CD14-positive monocyte (primary cell): ENCODE measurements at regions not wholly inside any gene's neighbourhood (a gene's known extent, or its start where the extent isn't known, plus 50 kb on each side); places are given as distances from the start of the nearest gene placed in this dataset.
A peak's percentile ranks its signal among the peaks of the same experiment; 100 is the strongest.

Source experiments
- DNase-seq, 3 donors: peaks; one replicate each; pipeline ENCODE4 v3.0.0-alpha.2; 2011 to 2022
- H2AFZ ChIP-seq: 2 replicates; pipeline ENCODE4 v1.6.0; 2012; ENCODE audit warnings: mild to moderate bottlenecking, low read depth, low read length, inconsistent platforms; ENCODE audit not compliant: insufficient read depth, poor library complexity, severe bottlenecking
- H3K27ac ChIP-seq, 2 donors: 1 replicate in 1 of 2; 2 replicates in 1 of 2; pipeline ENCODE4 v1.5.1; 2012 to 2013; ENCODE audit warnings: low read length in 2 of 2, control low read depth in 1 of 2, inconsistent platforms in 1 of 2, low read depth in 1 of 2, mild to moderate bottlenecking in 1 of 2
- H3K27me3 ChIP-seq, 2 donors: one replicate each; pipeline versions ENCODE4 v1.6.0 to v1.6.1; 2011 to 2013; ENCODE audit warnings: low read length in 2 of 2; ENCODE audit not compliant: control insufficient read depth in 2 of 2, insufficient read depth in 2 of 2
- H3K36me3 ChIP-seq, 2 donors: replicated peaks in 1 of 2; 1 replicate in 1 of 2; 2 replicates in 1 of 2; pipeline versions ENCODE4 v1.5.1 to v1.6.1; 2012 to 2013; ENCODE audit warnings: low read length in 2 of 2, control low read depth in 1 of 2, inconsistent platforms in 1 of 2, mild to moderate bottlenecking in 1 of 2; ENCODE audit not compliant: insufficient read depth in 2 of 2, control insufficient read depth in 1 of 2
- H3K4me1 ChIP-seq, 2 donors: 1 replicate in 1 of 2; 2 replicates in 1 of 2; pipeline versions ENCODE4 v1.5.1 to v1.6.1; 2012 to 2013; ENCODE audit warnings: low read length in 2 of 2, control low read depth in 1 of 2, inconsistent platforms in 1 of 2, mild to moderate bottlenecking in 1 of 2, moderate library complexity in 1 of 2; ENCODE audit not compliant: insufficient read depth in 2 of 2, control insufficient read depth in 1 of 2
- H3K4me2 ChIP-seq: replicated peaks from 2 replicates; pipeline ENCODE3; 2012; ENCODE audit warnings: low read length, moderate library complexity, mild to moderate bottlenecking; ENCODE audit not compliant: poor library complexity, severe bottlenecking; ENCODE audit errors: extremely low read depth
- H3K4me3 ChIP-seq, 3 experiments: fragments of 200-600 bp in 1 of 3; sonication (generic) in 1 of 3; replicated peaks in 1 of 3; 1 replicate in 2 of 3; 2 replicates in 1 of 3; pipeline ENCODE4 v1.5.1; 2011 to 2013; ENCODE audit warnings: low read length in 3 of 3, mild to moderate bottlenecking in 3 of 3, control low read depth in 2 of 3, low read depth in 2 of 3, inconsistent platforms in 1 of 3, moderate library complexity in 1 of 3
- H3K79me2 ChIP-seq: 2 replicates; pipeline ENCODE4 v1.6.0; 2012; ENCODE audit warnings: mild to moderate bottlenecking, control low read depth, inconsistent platforms, low read length, moderate library complexity; ENCODE audit not compliant: insufficient read depth
- H3K9ac ChIP-seq: 2 replicates; pipeline ENCODE4 v1.6.0; 2017; ENCODE audit warnings: low read length, mild to moderate bottlenecking; ENCODE audit not compliant: insufficient read depth, poor library complexity, severe bottlenecking
- H3K9me3 ChIP-seq, 2 donors: replicated peaks in 1 of 2; 1 replicate in 1 of 2; 2 replicates in 1 of 2; pipeline versions ENCODE4 v1.5.1 to v1.6.1; 2012 to 2013; ENCODE audit warnings: low read length in 2 of 2, control low read depth in 1 of 2; ENCODE audit not compliant: control insufficient read depth in 1 of 2, insufficient read depth in 1 of 2
- H4K20me1 ChIP-seq: 2 replicates; pipeline ENCODE4 v1.6.0; 2012; ENCODE audit warnings: mild to moderate bottlenecking, low read length, control low read depth, moderate library complexity; ENCODE audit not compliant: insufficient read depth
- H3K27ac Mint-ChIP-seq, 7 donors: one replicate each; pipeline ENCODE4 v1.8.0; 2020; ENCODE audit warnings: mild to moderate bottlenecking in 7 of 7, mixed read lengths in 7 of 7, moderate library complexity in 6 of 7, inconsistent platforms in 2 of 7
- H3K27me3 Mint-ChIP-seq, 3 donors: one replicate each; pipeline ENCODE4 v1.8.0; 2021 to 2022; ENCODE audit warnings: low read depth in 3 of 3, mild to moderate bottlenecking in 3 of 3, mixed read lengths in 3 of 3, moderate library complexity in 3 of 3, inconsistent platforms in 1 of 3
- H3K36me3 Mint-ChIP-seq, 2 donors: one replicate each; pipeline ENCODE4 v1.8.0; 2020; ENCODE audit warnings: mixed read lengths in 2 of 2, inconsistent platforms in 1 of 2, mild to moderate bottlenecking in 1 of 2
- H3K4me1 Mint-ChIP-seq: one replicate; pipeline ENCODE4 v1.8.0; 2020; ENCODE audit warnings: mild to moderate bottlenecking, mixed read lengths
- H3K4me3 Mint-ChIP-seq, 2 donors: one replicate each; pipeline ENCODE4 v1.8.0; 2020; ENCODE audit warnings: mild to moderate bottlenecking in 2 of 2, mixed read lengths in 2 of 2, moderate library complexity in 1 of 2
- H3K9me3 Mint-ChIP-seq, 7 donors: one replicate each; pipeline ENCODE4 v1.8.0; 2020 to 2022; ENCODE audit warnings: mixed read lengths in 7 of 7, mild to moderate bottlenecking in 6 of 7, moderate library complexity in 6 of 7, inconsistent platforms in 2 of 7
- WGBS: methylation state at CpG from one replicate; pipeline ENCODE4 v1.1.5; 2013; ENCODE audit warnings: missing lambda C conversion rate; ENCODE audit not compliant: insufficient coverage; 5-methylcytosine and 5-hydroxymethylcytosine counted together
- intact Hi-C, 2 donors: fragments of 100-400 bp; cut with micrococcal nuclease; formaldehyde crosslinking; loops; one replicate each; pipeline versions ENCODE4 v1.15.0 to v1.15.1; 2023
- TF ChIP-seq, protein P1 (sequence below): fragments of 200-600 bp; IDR thresholded peaks from one replicate; pipeline ENCODE4 v1.8.0; 2022; ENCODE audit warnings: antibody characterized with exemption, mild to moderate bottlenecking

DNA sequence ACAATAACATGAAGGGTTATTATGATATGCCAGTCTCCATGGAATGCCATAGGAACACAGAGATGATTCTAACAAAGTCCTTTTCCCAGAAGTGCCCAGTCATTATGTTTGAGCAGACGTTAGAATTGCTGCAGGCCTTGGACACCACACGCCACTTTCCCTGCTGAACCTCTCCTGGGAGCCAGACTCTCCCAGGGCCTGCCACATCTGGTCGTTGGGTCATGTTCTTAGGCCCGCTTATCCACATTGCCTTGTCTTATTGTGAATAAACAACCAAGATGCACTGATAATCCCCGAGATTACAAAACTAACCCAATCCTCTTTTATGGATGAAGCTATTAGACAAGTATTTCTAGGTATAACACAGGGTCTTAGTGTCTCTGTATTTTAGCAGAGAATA lies 276.5 kb upstream of the CITED2 start:
- H3K4me3 ChIP-seq = no peak overlapping the region
- H3K4me1 Mint-ChIP-seq = peaks cover 37% of the 10 kb centered on the region
- H2AFZ ChIP-seq = no peak overlapping the region
- H3K4me2 ChIP-seq = no peak overlapping the region
- no peaks in the 10 kb centered on the region for H3K36me3 ChIP-seq
- H3K27me3 Mint-ChIP-seq = peaks cover 0 to 3% (median 0%) of the 10 kb centered on the region in 3 donors
- H3K27ac ChIP-seq = no peak overlapping the region
- no peak overlapping the region for H3K4me3 Mint-ChIP-seq
- intact Hi-C loops = no loop called here
- DNase-seq = no peak
- TF ChIP-seq, protein P1, sequence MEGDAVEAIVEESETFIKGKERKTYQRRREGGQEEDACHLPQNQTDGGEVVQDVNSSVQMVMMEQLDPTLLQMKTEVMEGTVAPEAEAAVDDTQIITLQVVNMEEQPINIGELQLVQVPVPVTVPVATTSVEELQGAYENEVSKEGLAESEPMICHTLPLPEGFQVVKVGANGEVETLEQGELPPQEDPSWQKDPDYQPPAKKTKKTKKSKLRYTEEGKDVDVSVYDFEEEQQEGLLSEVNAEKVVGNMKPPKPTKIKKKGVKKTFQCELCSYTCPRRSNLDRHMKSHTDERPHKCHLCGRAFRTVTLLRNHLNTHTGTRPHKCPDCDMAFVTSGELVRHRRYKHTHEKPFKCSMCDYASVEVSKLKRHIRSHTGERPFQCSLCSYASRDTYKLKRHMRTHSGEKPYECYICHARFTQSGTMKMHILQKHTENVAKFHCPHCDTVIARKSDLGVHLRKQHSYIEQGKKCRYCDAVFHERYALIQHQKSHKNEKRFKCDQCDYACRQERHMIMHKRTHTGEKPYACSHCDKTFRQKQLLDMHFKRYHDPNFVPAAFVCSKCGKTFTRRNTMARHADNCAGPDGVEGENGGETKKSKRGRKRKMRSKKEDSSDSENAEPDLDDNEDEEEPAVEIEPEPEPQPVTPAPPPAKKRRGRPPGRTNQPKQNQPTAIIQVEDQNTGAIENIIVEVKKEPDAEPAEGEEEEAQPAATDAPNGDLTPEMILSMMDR = no peak
- peaks cover 0 to 3% of the 10 kb centered on the region in 2 donors for H3K36me3 Mint-ChIP-seq
- WGBS = 85% methylated on average over 2 of the region's 5 CpGs
- H4K20me1 ChIP-seq = no peaks in the 10 kb centered on the region
- H3K9ac ChIP-seq = no peak overlapping the region
- peaks cover 17 to 21% of the 10 kb centered on the region in 2 donors for H3K4me1 ChIP-seq
- no peak overlapping the region for H3K27ac Mint-ChIP-seq
- H3K9me3 ChIP-seq = no peaks in the 10 kb centered on the region
- no peaks in the 10 kb centered on the region for H3K79me2 ChIP-seq
- H3K27me3 ChIP-seq = no peaks in the 10 kb centered on the region
- peaks cover 0 to 4% (median 0%) of the 10 kb centered on the region in 7 donors for H3K9me3 Mint-ChIP-seq

DNA sequence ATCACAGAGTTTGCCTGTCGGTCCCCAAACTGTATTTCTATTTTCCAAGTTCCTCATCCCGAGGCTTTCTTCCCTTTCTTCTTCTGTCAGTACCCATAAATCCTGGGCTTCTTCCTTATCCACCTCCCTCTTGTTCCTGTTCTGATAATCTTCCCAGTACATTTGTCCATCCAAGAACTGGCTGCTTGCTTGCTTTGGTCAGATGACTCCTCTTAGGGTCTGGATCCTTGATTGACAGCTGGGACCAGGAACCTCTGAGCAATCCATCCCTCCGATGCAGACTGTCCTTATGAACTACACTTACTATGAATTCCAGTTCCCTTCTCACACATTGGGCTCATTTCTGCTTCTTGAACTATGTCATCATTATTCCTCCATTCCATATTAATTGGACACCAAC lies 275.3 kb upstream of the CITED2 start:
- no peaks in the 10 kb centered on the region for H3K9me3 ChIP-seq
- 38% methylated on average over 2 of the region's 3 CpGs for WGBS
- H3K27me3 ChIP-seq = no peaks in the 10 kb centered on the region
- Mint-ChIP-seq H3K27me3 (peaks cover 0 to 3% (median 0%) of the 10 kb centered on the region in 3 donors), H3K9me3 (peaks cover 0 to 4% (median 0%) of the 10 kb centered on the region in 7 donors), H3K27ac (peak overlapping the region in 3 of 7 donors; percentile 14 to 63 (median 48)), H3K36me3 (peaks cover 1 to 3% of the 10 kb centered on the region in 2 donors), H3K4me1 (peaks cover 47% of the 10 kb centered on the region), H3K4me3 (peak overlapping the region in 1 of 2 donors; percentile 72)
- no peaks in the 10 kb centered on the region for H3K79me2 ChIP-seq
- H3K27ac ChIP-seq = no peak overlapping the region
- no peaks in the 10 kb centered on the region for H3K36me3 ChIP-seq
- DNase-seq = no peak
- peak overlapping the region; percentile 23 for H2AFZ ChIP-seq
- H3K4me1 ChIP-seq = peaks cover 21 to 26% of the 10 kb centered on the region in 2 donors
- no peak overlapping the region for H3K4me3 ChIP-seq
- H3K9ac ChIP-seq = no peak overlapping the region
- intact Hi-C loops = no loop called here
- H3K4me2 ChIP-seq = peak overlapping the region; percentile 23
- H4K20me1 ChIP-seq = no peaks in the 10 kb centered on the region
- TF ChIP-seq, protein P1 = no peak
